GM19238 (cell line): ENCODE measurements at regions not wholly inside any gene's neighbourhood (a gene's known extent, or its start where the extent isn't known, plus 50 kb on each side); places are given as distances from the start of the nearest gene placed in this dataset.

Experiments
- DNase-seq: peaks from one replicate; pipeline ENCODE4 v3.0.0; 2011; ENCODE audit warnings: low spot score; ENCODE audit not compliant: insufficient read length

GRCh38 chr9:79193501-79194223 lies 378.1 kb upstream of the TLE4 start:
- no peak for DNase-seq

GRCh38 chr9:79195879-79196278 lies 375.9 kb upstream of the TLE4 start:
- no peak for DNase-seq

DNA sequence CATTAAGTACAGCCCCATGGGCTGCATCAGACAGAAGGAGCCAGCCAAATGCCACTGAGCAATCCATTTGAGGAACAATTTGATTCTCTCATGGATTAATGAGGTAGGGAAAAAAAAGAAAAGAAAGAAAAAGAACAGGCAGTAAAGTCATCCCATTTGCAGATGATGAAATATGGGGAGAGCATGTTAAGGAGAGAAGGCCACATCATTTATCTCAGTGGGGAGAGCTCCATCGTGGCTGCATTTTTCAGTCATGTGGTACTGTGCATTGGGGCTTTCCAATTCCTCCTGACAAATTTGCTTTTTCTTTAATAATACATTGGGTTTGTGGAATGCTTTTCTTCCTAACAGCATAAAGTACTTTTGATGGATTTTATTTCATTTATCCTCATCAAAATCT lies 375.2 kb upstream of the TLE4 start:
- no peak for DNase-seq

DNA sequence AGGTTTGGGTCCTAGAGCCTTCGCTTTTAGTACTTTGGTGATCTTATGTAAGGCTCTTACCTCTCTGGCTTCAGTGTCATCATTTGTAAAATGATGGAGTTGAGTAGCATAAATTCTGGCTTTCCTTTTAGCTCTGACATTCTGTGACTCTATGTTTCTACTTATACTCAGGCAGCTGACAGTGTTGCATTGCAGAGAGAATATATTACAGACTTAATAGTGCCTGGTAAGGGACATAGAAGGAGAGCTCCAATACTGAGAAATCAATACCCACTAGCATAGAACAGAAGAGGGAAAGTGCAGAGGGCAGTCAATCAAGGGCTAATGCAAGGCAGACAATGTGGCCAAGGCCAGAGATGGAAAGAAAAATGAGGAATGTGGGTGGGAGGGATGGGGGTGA lies 371.4 kb upstream of the TLE4 start:
- no peak for DNase-seq

GRCh38 chr9:79201636-79202035 lies 370.1 kb upstream of the TLE4 start:
- DNase-seq = no peak

GRCh38 chr9:79208791-79209396 lies 362.9 kb upstream of the TLE4 start:
- DNase-seq = no peak

GRCh38 chr9:79210541-79211243 lies 361.1 kb upstream of the TLE4 start:
- DNase-seq = no peak

DNA sequence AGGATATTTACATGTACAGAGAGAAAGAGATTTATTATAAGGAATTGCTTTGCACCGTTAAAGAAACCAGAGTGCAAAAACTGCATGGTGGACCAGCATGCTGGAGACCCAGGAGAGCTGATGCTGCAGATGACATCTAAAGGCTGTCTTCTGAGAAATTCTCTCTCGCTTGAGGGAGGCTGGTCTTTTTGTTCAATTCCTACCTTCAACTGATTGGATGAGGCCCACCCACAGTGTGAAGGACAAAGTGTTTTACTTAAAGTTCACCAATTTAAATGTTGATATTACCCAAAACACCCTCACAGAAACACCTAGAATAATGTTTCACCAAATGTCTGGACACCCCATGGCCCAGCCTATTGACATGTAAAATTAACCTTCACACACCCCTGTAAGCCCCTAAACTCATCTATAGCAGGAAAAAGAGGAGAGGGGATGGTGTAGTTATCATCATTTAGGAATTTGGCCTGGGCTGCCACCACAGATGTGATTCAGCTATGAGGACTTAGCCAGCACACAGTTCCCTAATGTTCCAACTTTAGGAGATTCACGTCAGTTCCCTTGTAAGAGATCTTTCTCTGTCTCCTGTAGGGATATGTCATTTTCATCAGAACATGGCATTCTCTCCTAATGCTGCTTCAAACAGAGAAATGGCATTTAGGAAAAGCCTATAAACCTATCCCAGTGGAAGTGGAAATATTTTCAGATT lies 358.2 kb upstream of the TLE4 start:
- DNase-seq = no peak

DNA sequence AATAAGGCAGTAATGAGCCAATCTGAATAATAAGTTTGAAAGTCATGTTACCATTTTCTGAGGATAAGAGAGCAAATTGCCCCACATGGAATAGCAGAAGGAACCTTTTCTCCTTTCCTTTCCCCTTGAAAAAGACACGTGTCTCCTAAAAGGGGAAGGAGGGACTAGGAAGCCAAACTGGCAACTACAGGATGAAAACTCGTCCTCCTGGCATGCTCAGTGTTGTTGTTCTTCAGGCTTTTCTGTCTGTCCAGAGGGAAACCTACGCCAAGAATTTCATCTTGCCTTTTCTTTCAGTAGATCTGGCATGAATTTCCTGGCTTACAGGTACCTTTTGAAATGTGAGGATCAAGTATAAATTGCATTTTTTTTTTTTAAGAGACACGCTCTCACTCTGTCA lies 355.9 kb upstream of the TLE4 start:
- DNase-seq = no peak

- no peak for DNase-seq
Observed at GRCh38 chr9:79220251-79220650, 351.5 kb upstream of the TLE4 start.

DNA sequence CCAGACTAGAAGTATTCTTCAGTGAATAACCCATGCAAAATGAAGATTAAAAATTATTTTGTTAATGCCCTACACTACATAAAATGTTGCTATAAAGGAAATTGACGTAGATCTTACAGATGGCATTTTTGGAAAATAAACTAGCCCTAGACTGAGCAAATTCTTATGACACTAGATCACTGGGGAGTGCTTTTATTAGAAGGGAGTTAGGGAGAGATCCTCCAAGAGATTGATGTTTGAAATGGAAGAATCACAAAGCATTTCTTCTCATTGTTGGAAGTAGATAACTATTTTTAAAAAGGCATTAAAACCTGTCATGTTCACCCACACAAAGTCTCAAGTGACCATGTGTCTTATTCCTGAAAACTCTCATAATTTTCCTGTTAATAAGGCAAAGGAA lies 351.1 kb upstream of the TLE4 start:
- DNase-seq = no peak

DNA sequence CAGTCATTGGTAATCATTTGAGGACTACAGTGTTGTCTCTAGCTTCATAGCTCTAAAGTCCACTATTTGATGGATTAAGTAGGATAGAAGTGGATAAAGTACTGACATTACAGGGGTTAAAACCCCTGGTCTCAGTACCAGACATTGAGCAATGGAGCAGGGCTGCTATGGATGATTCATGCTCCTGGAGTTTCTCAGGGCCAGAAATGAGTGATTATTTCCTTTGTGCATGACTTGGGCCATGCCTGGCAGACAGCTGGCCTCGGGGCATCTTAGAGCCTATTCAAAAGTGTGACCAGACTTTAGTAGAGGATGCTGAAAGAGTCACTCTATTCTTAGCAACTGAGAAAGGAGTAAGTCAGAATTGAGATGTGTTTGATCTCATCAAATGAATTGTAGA lies 350.7 kb upstream of the TLE4 start:
- no peak for DNase-seq

DNA sequence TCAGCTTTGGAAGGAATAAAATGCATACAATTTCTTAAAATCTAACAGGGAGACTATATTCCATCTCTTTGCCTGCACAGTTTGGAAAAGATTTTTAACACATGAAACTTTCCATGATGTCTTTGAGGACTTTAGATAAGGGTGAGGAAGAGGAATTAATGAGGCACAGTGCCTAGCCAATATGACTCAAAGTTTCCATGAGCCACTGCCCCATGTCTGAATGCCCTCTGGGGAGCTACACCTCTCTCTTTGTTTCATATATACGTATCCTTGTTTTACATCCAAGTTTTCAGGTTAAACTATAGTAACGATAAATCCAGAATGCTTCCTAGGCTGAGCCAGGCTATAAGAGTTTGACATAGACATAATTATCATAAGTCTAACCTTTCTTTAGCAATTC lies 349.3 kb upstream of the TLE4 start:
- DNase-seq = no peak

- no peak for DNase-seq
Observed at GRCh38 chr9:79224672-79225433, 346.9 kb upstream of the TLE4 start.

- DNase-seq = peak; percentile 7
Observed at GRCh38 chr9:79233542-79233941, 338.2 kb upstream of the TLE4 start.

DNA sequence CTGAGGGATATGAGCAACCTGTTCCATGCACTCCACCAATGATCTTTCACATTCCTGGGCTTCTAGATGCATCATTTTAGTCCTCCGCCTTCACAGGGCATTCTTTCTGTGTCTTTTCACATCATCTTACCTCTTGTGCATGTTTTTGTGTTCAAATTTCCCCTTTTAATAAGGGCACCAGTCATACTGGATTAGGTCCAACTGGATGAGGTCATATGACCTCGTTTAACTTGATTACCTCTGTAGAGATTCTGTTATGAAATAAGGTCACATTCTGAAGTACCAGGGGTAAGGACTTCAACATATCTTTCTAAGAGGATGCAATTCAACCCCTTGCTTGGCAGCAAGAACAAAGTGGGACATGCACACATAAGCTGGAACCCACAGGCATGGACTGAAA lies 335.3 kb upstream of the TLE4 start:
- no peak for DNase-seq

DNA sequence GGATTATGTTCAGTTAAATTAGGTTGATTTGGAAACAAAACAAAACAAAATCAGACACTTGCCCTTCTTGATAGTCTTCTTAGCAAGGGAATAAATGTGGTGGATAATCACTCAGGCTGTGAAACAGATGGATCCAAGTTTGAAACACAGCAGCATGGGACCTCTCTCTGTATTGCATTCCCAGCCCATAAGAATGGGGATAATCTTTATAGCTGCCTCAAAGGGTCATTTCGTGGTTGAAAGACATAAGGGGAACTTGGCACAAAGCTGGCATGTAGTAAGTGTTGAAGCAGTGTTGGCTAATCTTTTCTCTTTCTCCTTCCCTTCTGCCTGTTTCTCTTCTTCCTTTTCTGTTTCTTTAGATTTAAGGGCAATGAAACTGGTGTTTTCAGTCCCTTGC lies 333.9 kb upstream of the TLE4 start:
- no peak for DNase-seq

GRCh38 chr9:79240774-79241173 lies 331.0 kb upstream of the TLE4 start:
- DNase-seq = no peak

DNA sequence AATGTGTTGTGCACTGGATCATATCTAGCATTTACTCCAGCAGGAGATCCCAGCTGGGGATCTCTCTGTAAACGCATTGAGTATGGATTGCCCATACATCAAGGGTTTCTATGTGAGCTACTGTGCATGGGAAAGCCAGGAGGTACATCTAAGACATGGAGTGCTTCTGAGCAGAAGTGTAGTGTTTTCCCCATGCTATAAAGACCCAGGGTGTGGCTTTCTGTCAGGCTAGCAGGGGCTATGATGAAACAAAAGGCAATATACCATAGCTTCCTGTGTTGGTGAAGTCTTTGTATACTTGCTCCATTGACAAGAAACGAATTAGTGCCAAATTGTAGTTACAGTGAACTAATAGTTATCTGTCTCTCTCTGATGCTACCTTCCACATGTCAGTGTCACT lies 329.3 kb upstream of the TLE4 start:
- no peak for DNase-seq

- DNase-seq = no peak
Observed at GRCh38 chr9:79246170-79246569, 325.6 kb upstream of the TLE4 start.

DNA sequence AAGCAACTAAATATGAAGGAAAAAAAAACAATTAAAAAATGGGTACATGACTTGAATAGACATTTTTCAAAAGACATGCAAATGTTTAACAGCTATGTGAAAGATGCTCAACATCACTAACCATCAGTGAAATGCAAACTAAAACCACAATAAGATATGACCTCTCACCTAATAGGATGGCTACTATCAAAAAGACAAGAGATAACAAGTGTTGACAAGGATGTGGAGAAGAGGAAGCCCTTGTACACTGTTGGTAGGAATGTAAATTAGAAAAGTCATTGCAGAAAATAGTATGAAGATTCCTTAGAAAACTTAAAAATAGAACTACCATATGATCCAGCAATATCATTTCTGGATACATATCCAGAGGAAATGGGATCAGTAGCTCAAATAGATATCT lies 324.7 kb upstream of the TLE4 start:
- DNase-seq = no peak
